Stomach (tissue), 4 donors: ENCODE measurements at regions not wholly inside any gene's neighbourhood (a gene's known extent, or its start where the extent isn't known, plus 50 kb on each side); places are given as distances from the start of the nearest gene placed in this dataset.

ENCODE experiments used
- POLR2A ChIP-seq, 4 donors: fragments of 450-650 bp; IDR thresholded peaks; one replicate each; pipeline ENCODE4 v1.6.1; 2016; ENCODE audit warnings: antibody characterized with exemption in 4 of 4, control low read depth in 2 of 4, mild to moderate bottlenecking in 1 of 4, moderate library complexity in 1 of 4
- POLR2AphosphoS5 ChIP-seq, 3 donors: sonication (generic); formaldehyde crosslinking; IDR thresholded peaks; one replicate each; pipeline ENCODE4 v1.6.1; 2016; ENCODE audit warnings: antibody characterized with exemption in 3 of 3

GRCh38 chr18:4765401-4765800 lies 310.3 kb upstream of the DLGAP1 start:
- TF ChIP-seq POLR2AphosphoS5 (IDR thresholded peaks at IDR 0.05) (no peak), POLR2A (IDR thresholded peaks at IDR 0.05) (no peak)
